H9 (cell line): ENCODE measurements at regions not wholly inside any gene's neighbourhood (a gene's known extent, or its start where the extent isn't known, plus 50 kb on each side); places are given as distances from the start of the nearest gene placed in this dataset.

Experiments
- DNase-seq: peaks from one replicate; pipeline ENCODE4 v3.0.0-alpha.2; 2017
- H2AFZ ChIP-seq: one replicate; pipeline ENCODE4 v1.6.1; 2013; ENCODE audit warnings: mild to moderate bottlenecking, low read length, control low read depth, moderate library complexity
- H2AK5ac ChIP-seq: 2 replicates; pipeline ENCODE4 v1.6.1; 2013; ENCODE audit warnings: low read length, control low read depth, mixed read lengths; ENCODE audit not compliant: insufficient read length
- H2BK120ac ChIP-seq: one replicate; pipeline ENCODE4 v1.6.1; 2013; ENCODE audit warnings: low read depth, mild to moderate bottlenecking, low read length, control low read depth, inconsistent platforms; ENCODE audit not compliant: poor library complexity, severe bottlenecking
- H2BK12ac ChIP-seq: 2 replicates; pipeline ENCODE4 v1.6.1; 2013; ENCODE audit warnings: low read length, control low read depth, mixed read lengths, low read depth; ENCODE audit not compliant: insufficient read length
- H2BK15ac ChIP-seq: 2 replicates; pipeline ENCODE4 v1.6.1; 2013; ENCODE audit warnings: low read depth, low read length, control low read depth
- H2BK20ac ChIP-seq: one replicate; pipeline ENCODE4 v1.6.1; 2013; ENCODE audit warnings: low read depth, mild to moderate bottlenecking, low read length, control low read depth, inconsistent platforms; ENCODE audit not compliant: poor library complexity, severe bottlenecking
- H2BK5ac ChIP-seq: 2 replicates; pipeline ENCODE4 v1.6.1; 2013; ENCODE audit warnings: low read length, control low read depth, mixed read lengths; ENCODE audit not compliant: insufficient read length
- H3K14ac ChIP-seq: 2 replicates; pipeline ENCODE4 v1.6.1; 2013; ENCODE audit warnings: low read length, control low read depth; ENCODE audit not compliant: insufficient read depth
- H3K18ac ChIP-seq: 2 replicates; pipeline ENCODE4 v1.6.1; 2013; ENCODE audit warnings: low read depth, mild to moderate bottlenecking, mixed read lengths, low read length, control low read depth; ENCODE audit not compliant: insufficient read length
- H3K23ac ChIP-seq: 2 replicates; pipeline ENCODE4 v1.6.1; 2013; ENCODE audit warnings: low read length, control low read depth, mixed read lengths, low read depth; ENCODE audit not compliant: insufficient read length
- H3K23me2 ChIP-seq: 2 replicates; pipeline ENCODE4 v1.6.1; 2013; ENCODE audit warnings: low read depth, mild to moderate bottlenecking, mixed read lengths, low read length, control low read depth; ENCODE audit not compliant: insufficient read length, poor library complexity, severe bottlenecking
- H3K27ac ChIP-seq: 2 replicates; pipeline ENCODE4 v1.5.1; 2013; ENCODE audit warnings: low read length, control low read depth, mixed read lengths, low read depth; ENCODE audit not compliant: insufficient read length
- H3K27me3 ChIP-seq: 2 replicates; pipeline ENCODE4 v1.6.1; 2013; ENCODE audit warnings: low read length, control low read depth, inconsistent platforms; ENCODE audit not compliant: insufficient read depth
- H3K4ac ChIP-seq: 2 replicates; pipeline ENCODE4 v1.6.1; 2013; ENCODE audit warnings: low read depth, mild to moderate bottlenecking, control low read depth, inconsistent platforms, low read length, moderate library complexity
- H3K4me1 ChIP-seq: 2 replicates; pipeline ENCODE4 v1.6.1; 2013; ENCODE audit warnings: low read length, control low read depth, inconsistent platforms; ENCODE audit not compliant: insufficient read depth
- H3K4me2 ChIP-seq: 2 replicates; pipeline ENCODE4 v1.6.1; 2013; ENCODE audit warnings: low read length, control low read depth, mixed read lengths; ENCODE audit not compliant: insufficient read length, insufficient read depth
- H3K56ac ChIP-seq: 2 replicates; pipeline ENCODE4 v1.6.1; 2013; ENCODE audit warnings: low read depth, mild to moderate bottlenecking, mixed read lengths, low read length, control low read depth; ENCODE audit not compliant: insufficient read length
- H3K79me1 ChIP-seq: 2 replicates; pipeline ENCODE4 v1.6.1; 2013; ENCODE audit warnings: low read depth, mild to moderate bottlenecking, moderate library complexity, low read length, control low read depth, inconsistent platforms; ENCODE audit not compliant: insufficient read depth, poor library complexity, severe bottlenecking
- H3K79me2 ChIP-seq: 2 replicates; pipeline ENCODE4 v1.6.1; 2013; ENCODE audit warnings: low read length, control low read depth, inconsistent platforms; ENCODE audit not compliant: insufficient read depth
- H3K9ac ChIP-seq: 2 replicates; pipeline ENCODE4 v1.6.1; 2013; ENCODE audit warnings: low read length, control low read depth, mixed read lengths; ENCODE audit not compliant: insufficient read length; ENCODE audit errors: extremely low read depth
- H3K9me3 ChIP-seq: one replicate; pipeline ENCODE4 v1.6.1; 2013; ENCODE audit warnings: low read depth, low read length, inconsistent platforms; ENCODE audit not compliant: control insufficient read depth
- H3T11ph ChIP-seq: one replicate; pipeline ENCODE4 v1.6.1; 2013; ENCODE audit warnings: mild to moderate bottlenecking, low read length, control low read depth, inconsistent platforms
- H4K20me1 ChIP-seq: one replicate; pipeline ENCODE4 v1.6.1; 2013; ENCODE audit not compliant: control insufficient read depth, insufficient read length, insufficient read depth
- H4K5ac ChIP-seq: 2 replicates; pipeline ENCODE4 v1.6.1; 2013; ENCODE audit warnings: low read depth, mild to moderate bottlenecking, mixed read lengths, low read length, control low read depth; ENCODE audit not compliant: insufficient read length
- H4K8ac ChIP-seq: replicated peaks from 2 replicates; pipeline ENCODE4 v1.6.1; 2013; ENCODE audit warnings: low read length, control low read depth, mixed read lengths, low read depth; ENCODE audit not compliant: insufficient read length
- H4K91ac ChIP-seq: 2 replicates; pipeline ENCODE4 v1.6.1; 2013; ENCODE audit warnings: low read depth, mild to moderate bottlenecking, moderate library complexity, mixed read lengths, low read length, control low read depth; ENCODE audit not compliant: insufficient read length
- H3K27ac Mint-ChIP-seq, 3 experiments: 2 replicates in 2 of 3; 3 replicates in 1 of 3; pipeline ENCODE4 v1.8.0; 2020 to 2021; ENCODE audit warnings: mixed read lengths in 3 of 3, mild to moderate bottlenecking in 1 of 3, moderate library complexity in 1 of 3
- H3K27me3 Mint-ChIP-seq: 2 replicates; pipeline ENCODE4 v1.8.0; 2021; ENCODE audit warnings: low read depth, mild to moderate bottlenecking, moderate library complexity, mixed read lengths
- H3K36me3 Mint-ChIP-seq, 3 experiments: 2 replicates in 2 of 3; 3 replicates in 1 of 3; pipeline ENCODE4 v1.8.0; 2020 to 2021; ENCODE audit warnings: low read depth in 3 of 3, mixed read lengths in 3 of 3; ENCODE audit not compliant: insufficient read depth in 1 of 3
- H3K4me1 Mint-ChIP-seq, 2 experiments: 2 replicates each; pipeline ENCODE4 v1.8.0; 2020; ENCODE audit warnings: mixed read lengths in 2 of 2
- H3K4me3 Mint-ChIP-seq, 2 experiments: 2 replicates in 1 of 2; 3 replicates in 1 of 2; pipeline ENCODE4 v1.8.0; 2020 to 2021; ENCODE audit warnings: mild to moderate bottlenecking in 2 of 2, mixed read lengths in 2 of 2, moderate library complexity in 1 of 2
- H3K9me3 Mint-ChIP-seq, 2 experiments: 2 replicates in 1 of 2; 3 replicates in 1 of 2; pipeline ENCODE4 v1.8.0; 2020; ENCODE audit warnings: mild to moderate bottlenecking in 2 of 2, mixed read lengths in 2 of 2, moderate library complexity in 1 of 2
- CTCF ChIP-seq: fragments of 200-600 bp; sonication (generic); conservative IDR thresholded peaks from 3 replicates; pipeline ENCODE4 v1.8.0; 2021; ENCODE audit warnings: antibody characterized with exemption, mild to moderate bottlenecking
- WGBS: extraction: QIAGEN DNeasy Blood & Tissue Kit; methylation state at CpG from one replicate; pipeline ENCODE4 v1.1.7; 2013; ENCODE audit warnings: missing lambda C conversion rate, low lambda C conversion rate, mixed read lengths; ENCODE audit not compliant: insufficient read length; ENCODE audit errors: extremely low coverage; 5-methylcytosine and 5-hydroxymethylcytosine counted together

GRCh38 chr14:36069535-36069900 lies 107.0 kb downstream of the PTCSC3 start:
- Histone ChIP-seq H2AFZ (no peak overlapping the region), H2BK20ac (no peak overlapping the region), H3K27ac (no peak overlapping the region), H3K18ac (no peak overlapping the region), H3K23me2 (no peaks in the 10 kb centered on the region), H4K91ac (no peak overlapping the region), H3K14ac (no peak overlapping the region), H2BK5ac (no peak overlapping the region), H4K8ac (no peak overlapping the region), H4K5ac (no peak overlapping the region), H3K4me2 (no peak overlapping the region), H3K9me3 (no peaks in the 10 kb centered on the region), H3K23ac (no peak overlapping the region), H2BK12ac (no peak overlapping the region), H2BK120ac (no peak overlapping the region), H3T11ph (no peak overlapping the region), H3K4me1 (peaks cover 3% of the 10 kb centered on the region; the same call in 1 of the 2 replicates), H3K56ac (no peak overlapping the region), H3K27me3 (no peaks in the 10 kb centered on the region), H3K79me1 (no peaks in the 10 kb centered on the region), H3K4ac (no peak overlapping the region), H3K79me2 (no peaks in the 10 kb centered on the region), H3K9ac (no peak overlapping the region), H2BK15ac (no peak overlapping the region), H2AK5ac (no peak overlapping the region), H4K20me1 (no peaks in the 10 kb centered on the region)
- Mint-ChIP-seq H3K27me3 (peaks cover 2% of the 10 kb centered on the region), H3K4me3 (no peak overlapping the region; a peak in 1 of 5 replicates), H3K27ac (no peak overlapping the region), H3K36me3 (no peaks in the 10 kb centered on the region), H3K9me3 (no peaks in the 10 kb centered on the region), H3K4me1 (peaks cover 4% of the 10 kb centered on the region in 2 experiments)
- TF ChIP-seq CTCF: peak; percentile 84
- peak; percentile 72 for DNase-seq
- WGBS: no CpG with 5 or more reads among the region's 2 CpGs
